Activated T-helper 2 cell treated with anti-CD3 and anti-CD28 coated beads, Interferon-gamma antibody, Interleukin-2, Interleukin-4, amounts not matched to agents 10 μg/mL and 5 μg/mL and 100 μg/mL, durations not matched to agents 14 hours and 24 hours and 36 hours (primary cell): ENCODE measurements at regions not wholly inside any gene's neighbourhood (a gene's known extent, or its start where the extent isn't known, plus 50 kb on each side); places are given as distances from the start of the nearest gene placed in this dataset.

Experiments
- DNase-seq: peaks from one replicate; pipeline ENCODE4 v3.0.0; 2021; ENCODE audit warnings: low spot score
- H3K27ac Mint-ChIP-seq: one replicate; pipeline ENCODE4 v1.8.0; 2021; ENCODE audit warnings: mixed read lengths
- H3K27me3 Mint-ChIP-seq: one replicate; pipeline ENCODE4 v1.8.0; 2021; ENCODE audit warnings: low read depth, mixed read lengths
- H3K36me3 Mint-ChIP-seq: one replicate; pipeline ENCODE4 v1.8.0; 2021; ENCODE audit warnings: low read depth, mixed read lengths
- H3K4me1 Mint-ChIP-seq: one replicate; pipeline ENCODE4 v1.8.0; 2021; ENCODE audit warnings: low read depth, mixed read lengths
- H3K4me3 Mint-ChIP-seq: one replicate; pipeline ENCODE4 v1.8.0; 2021; ENCODE audit warnings: low read depth, mild to moderate bottlenecking, moderate library complexity, mixed read lengths
- H3K9me3 Mint-ChIP-seq: one replicate; pipeline ENCODE4 v1.8.0; 2021; ENCODE audit warnings: mixed read lengths
- intact Hi-C: fragments of 100-400 bp; cut with micrococcal nuclease; formaldehyde crosslinking; loops from one replicate; pipeline ENCODE4 v1.15.1; 2023

- H3K9me3 Mint-ChIP-seq: peaks cover 3% of the 10 kb centered on the region
- no peaks in the 10 kb centered on the region for H3K4me1 Mint-ChIP-seq
- no peak for DNase-seq
- no peaks in the 10 kb centered on the region for H3K27me3 Mint-ChIP-seq
- no peak overlapping the region for H3K4me3 Mint-ChIP-seq
- intact Hi-C loops: no loop called here
- H3K27ac Mint-ChIP-seq: no peak overlapping the region
- no peaks in the 10 kb centered on the region for H3K36me3 Mint-ChIP-seq
Observed at GRCh38 chr4:126097155-126097799, 782.5 kb downstream of the FAT4 start.

- Mint-ChIP-seq H3K27me3 (no peaks in the 10 kb centered on the region), H3K4me1 (no peaks in the 10 kb centered on the region), H3K27ac (no peak overlapping the region), H3K4me3 (no peak overlapping the region), H3K9me3 (peaks cover 24% of the 10 kb centered on the region), H3K36me3 (no peaks in the 10 kb centered on the region)
- intact Hi-C loops: no loop called here
- no peak for DNase-seq
Observed at GRCh38 chr4:126106658-126107057, 791.9 kb downstream of the FAT4 start.

GRCh38 chr4:126109836-126110235, 795.1 kb downstream of the FAT4 start:
- H3K27me3 Mint-ChIP-seq: no peaks in the 10 kb centered on the region
- no peaks in the 10 kb centered on the region for H3K36me3 Mint-ChIP-seq
- DNase-seq: no peak
- peaks cover 43% of the 10 kb centered on the region for H3K9me3 Mint-ChIP-seq
- intact Hi-C loops: no loop called here
- H3K4me1 Mint-ChIP-seq: no peaks in the 10 kb centered on the region
- H3K4me3 Mint-ChIP-seq: no peak overlapping the region
- no peak overlapping the region for H3K27ac Mint-ChIP-seq

GRCh38 chr4:126113058-126113457, 798.3 kb downstream of the FAT4 start:
- intact Hi-C loops: no loop called here
- H3K4me1 Mint-ChIP-seq: no peaks in the 10 kb centered on the region
- peaks cover 64% of the 10 kb centered on the region for H3K9me3 Mint-ChIP-seq
- H3K4me3 Mint-ChIP-seq: no peak overlapping the region
- H3K27me3 Mint-ChIP-seq: no peaks in the 10 kb centered on the region
- no peak overlapping the region for H3K27ac Mint-ChIP-seq
- no peaks in the 10 kb centered on the region for H3K36me3 Mint-ChIP-seq
- DNase-seq: no peak

GRCh38 chr4:126123611-126124325, 809.0 kb downstream of the FAT4 start:
- Mint-ChIP-seq H3K36me3 (no peaks in the 10 kb centered on the region), H3K27ac (no peak overlapping the region), H3K27me3 (no peaks in the 10 kb centered on the region), H3K4me3 (no peak overlapping the region), H3K4me1 (no peaks in the 10 kb centered on the region), H3K9me3 (peaks cover 4% of the 10 kb centered on the region)
- intact Hi-C loops: no loop called here
- DNase-seq: no peak

GRCh38 chr4:126124818-126125217, 810.1 kb downstream of the FAT4 start:
- intact Hi-C loops: no loop called here
- DNase-seq: no peak
- Mint-ChIP-seq H3K4me3 (no peak overlapping the region), H3K27me3 (no peaks in the 10 kb centered on the region), H3K9me3 (peaks cover 10% of the 10 kb centered on the region), H3K27ac (no peak overlapping the region), H3K36me3 (no peaks in the 10 kb centered on the region), H3K4me1 (no peaks in the 10 kb centered on the region)

- intact Hi-C loops: no loop called here
- no peak for DNase-seq
- H3K4me1 Mint-ChIP-seq: no peaks in the 10 kb centered on the region
- H3K9me3 Mint-ChIP-seq: peaks cover 41% of the 10 kb centered on the region
- H3K27me3 Mint-ChIP-seq: no peaks in the 10 kb centered on the region
- no peak overlapping the region for H3K4me3 Mint-ChIP-seq
- H3K27ac Mint-ChIP-seq: no peak overlapping the region
- H3K36me3 Mint-ChIP-seq: no peaks in the 10 kb centered on the region
Observed at GRCh38 chr4:126130215-126130614, 815.5 kb downstream of the FAT4 start.

- Mint-ChIP-seq H3K4me1 (no peaks in the 10 kb centered on the region), H3K36me3 (no peaks in the 10 kb centered on the region), H3K27me3 (no peaks in the 10 kb centered on the region), H3K4me3 (no peak overlapping the region), H3K9me3 (peaks cover 21% of the 10 kb centered on the region), H3K27ac (no peak overlapping the region)
- intact Hi-C loops: no loop called here
- DNase-seq: no peak
Observed at GRCh38 chr4:126136922-126137781, 822.4 kb downstream of the FAT4 start.

GRCh38 chr4:126137782-126138170, 823.0 kb downstream of the FAT4 start:
- no peaks in the 10 kb centered on the region for H3K36me3 Mint-ChIP-seq
- intact Hi-C loops: no loop called here
- H3K27me3 Mint-ChIP-seq: no peaks in the 10 kb centered on the region
- no peaks in the 10 kb centered on the region for H3K4me1 Mint-ChIP-seq
- H3K9me3 Mint-ChIP-seq: peaks cover 18% of the 10 kb centered on the region
- H3K4me3 Mint-ChIP-seq: no peak overlapping the region
- DNase-seq: no peak
- no peak overlapping the region for H3K27ac Mint-ChIP-seq

- intact Hi-C loops: no loop called here
- no peak overlapping the region for H3K4me3 Mint-ChIP-seq
- H3K27me3 Mint-ChIP-seq: no peaks in the 10 kb centered on the region
Observed at GRCh38 chr4:126144543-126145237, 829.9 kb downstream of the FAT4 start.

GRCh38 chr4:126168484-126168883, 853.7 kb downstream of the FAT4 start:
- no peak for DNase-seq
- Mint-ChIP-seq H3K36me3 (no peaks in the 10 kb centered on the region), H3K27ac (no peak overlapping the region), H3K4me3 (no peak overlapping the region), H3K4me1 (no peaks in the 10 kb centered on the region), H3K27me3 (no peaks in the 10 kb centered on the region), H3K9me3 (peaks cover 7% of the 10 kb centered on the region)
- intact Hi-C loops: no loop called here

More at GRCh38 chr4:126144543-126145237, 829.9 kb downstream of the FAT4 start:
- Mint-ChIP-seq H3K4me1 (no peaks in the 10 kb centered on the region), H3K9me3 (peaks cover 14% of the 10 kb centered on the region), H3K36me3 (no peaks in the 10 kb centered on the region), H3K27ac (no peak overlapping the region)
- no peak for DNase-seq

- H3K4me3 Mint-ChIP-seq: no peak overlapping the region
- intact Hi-C loops: no loop called here
Observed at GRCh38 chr4:126172126-126172525, 857.4 kb downstream of the FAT4 start.

More at GRCh38 chr4:126172126-126172525, 857.4 kb downstream of the FAT4 start:
- Mint-ChIP-seq H3K27ac (no peak overlapping the region), H3K9me3 (peaks cover 13% of the 10 kb centered on the region), H3K27me3 (no peaks in the 10 kb centered on the region), H3K36me3 (no peaks in the 10 kb centered on the region), H3K4me1 (no peaks in the 10 kb centered on the region)
- DNase-seq: no peak
